GM23338 (cell line): ENCODE measurements at regions not wholly inside any gene's neighbourhood (a gene's known extent, or its start where the extent isn't known, plus 50 kb on each side); places are given as distances from the start of the nearest gene placed in this dataset.

Source experiments
- ATAC-seq: fragments of 200-7000 bp; cut with Tn5 transposase; 3 replicates; pipeline ENCODE4 v1.9.1; 2020
- DNase-seq: peaks from one replicate; pipeline ENCODE4 v3.0.0-alpha.2; 2015; ENCODE audit warnings: low spot score
- H2AFZ ChIP-seq: fragments of 200-600 bp; sonication (generic); 2 replicates; pipeline ENCODE4 v1.8.0; 2016; ENCODE audit warnings: antibody characterized with exemption, mild to moderate bottlenecking, moderate library complexity
- H3F3A ChIP-seq: fragments of 200-600 bp; sonication (generic); replicated peaks from 2 replicates; pipeline ENCODE4 v1.8.0; 2017; ENCODE audit warnings: antibody characterized with exemption, mixed run types, low read depth
- H3K27ac ChIP-seq: fragments of 200-600 bp; sonication (generic); 2 replicates; pipeline ENCODE4 v1.6.1; 2016; ENCODE audit warnings: low read depth
- H3K27me3 ChIP-seq: fragments of 200-600 bp; sonication (generic); 2 replicates; pipeline ENCODE4 v1.8.0; 2016; ENCODE audit warnings: mild to moderate bottlenecking, mixed run types, moderate library complexity; ENCODE audit not compliant: insufficient read depth
- H3K36me3 ChIP-seq: fragments of 200-600 bp; sonication (generic); 2 replicates; pipeline ENCODE4 v1.8.0; 2016; ENCODE audit warnings: mild to moderate bottlenecking; ENCODE audit not compliant: insufficient read depth
- H3K4me1 ChIP-seq: fragments of 200-600 bp; sonication (generic); 2 replicates; pipeline ENCODE4 v1.8.0; 2016; ENCODE audit warnings: mild to moderate bottlenecking, moderate library complexity; ENCODE audit not compliant: insufficient read depth
- H3K4me2 ChIP-seq: fragments of 200-600 bp; sonication (generic); 2 replicates; pipeline ENCODE4 v1.7.1; 2017; ENCODE audit warnings: mixed run types
- H3K4me3 ChIP-seq: fragments of 200-600 bp; sonication (generic); 2 replicates; pipeline ENCODE4 v1.6.1; 2016; ENCODE audit warnings: mixed run types
- H3K79me2 ChIP-seq: fragments of 200-600 bp; sonication (generic); replicated peaks from 2 replicates; pipeline ENCODE4 v1.8.0; 2017; ENCODE audit warnings: mild to moderate bottlenecking; ENCODE audit not compliant: insufficient read depth
- H3K9me2 ChIP-seq: fragments of 200-600 bp; sonication (generic); 2 replicates; pipeline ENCODE4 v1.8.0; 2017; ENCODE audit not compliant: insufficient read depth
- H4K20me1 ChIP-seq: fragments of 200-600 bp; sonication (generic); replicated peaks from 2 replicates; pipeline ENCODE4 v1.8.0; 2017; ENCODE audit warnings: mild to moderate bottlenecking; ENCODE audit not compliant: insufficient read depth
- H3K27ac Mint-ChIP-seq: 2 replicates; pipeline ENCODE4 v1.8.0; 2020; ENCODE audit warnings: inconsistent platforms, mild to moderate bottlenecking, moderate library complexity, mixed read lengths
- H3K27me3 Mint-ChIP-seq: 3 replicates; pipeline ENCODE4 v1.8.0; 2022; ENCODE audit warnings: low read depth, mild to moderate bottlenecking, moderate library complexity, mixed read lengths, inconsistent platforms; ENCODE audit not compliant: insufficient read depth, poor library complexity
- H3K36me3 Mint-ChIP-seq: 3 replicates; pipeline ENCODE4 v1.8.0; 2021; ENCODE audit warnings: low read depth, mild to moderate bottlenecking, inconsistent platforms, moderate library complexity, mixed read lengths
- H3K4me1 Mint-ChIP-seq: 3 replicates; pipeline ENCODE4 v1.8.0; 2020; ENCODE audit warnings: mild to moderate bottlenecking, inconsistent platforms, mixed read lengths
- H3K4me3 Mint-ChIP-seq: 3 replicates; pipeline ENCODE4 v1.8.0; 2021; ENCODE audit warnings: moderate library complexity, mild to moderate bottlenecking, inconsistent platforms, mixed read lengths
- H3K9me3 Mint-ChIP-seq: 3 replicates; pipeline ENCODE4 v1.8.0; 2020; ENCODE audit warnings: moderate library complexity, mild to moderate bottlenecking, inconsistent platforms, mixed read lengths
- CREB1 ChIP-seq: fragments of 250-450 bp; sonication (Bioruptor Pico); IDR thresholded peaks from 2 replicates; pipeline ENCODE4 v1.5.0; 2020; ENCODE audit warnings: low read depth, mild to moderate bottlenecking, moderate library complexity
- ETS1 ChIP-seq: IDR thresholded peaks from 2 replicates; pipeline ENCODE4 v1.6.1; 2016; ENCODE audit warnings: antibody characterized with exemption
- EZH2 ChIP-seq: fragments of 200-600 bp; sonication (generic); IDR thresholded peaks from one replicate; pipeline ENCODE4 v1.8.0; 2017; ENCODE audit warnings: antibody characterized with exemption, mild to moderate bottlenecking, low read depth; ENCODE audit not compliant: unreplicated experiment
- EZH2phosphoT487 ChIP-seq: fragments of 200-600 bp; sonication (generic); IDR thresholded peaks from one replicate; pipeline ENCODE4 v1.8.1; 2018; ENCODE audit warnings: antibody characterized with exemption; ENCODE audit not compliant: unreplicated experiment
- NANOG ChIP-seq: IDR thresholded peaks from 2 replicates; pipeline ENCODE4 v1.6.1; 2016; ENCODE audit warnings: antibody characterized with exemption, borderline replicate concordance
- POLR2AphosphoS5 ChIP-seq: IDR thresholded peaks from 2 replicates; pipeline ENCODE4 v1.6.1; 2016; ENCODE audit warnings: antibody characterized with exemption, low read depth
- STAT1 ChIP-seq: IDR thresholded peaks from one replicate; pipeline ENCODE4 v1.6.1; 2016; ENCODE audit warnings: antibody characterized with exemption; ENCODE audit not compliant: unreplicated experiment
- ZNF114 ChIP-seq: fragments of 250-450 bp; sonication (Bioruptor Pico); IDR thresholded peaks from 2 replicates; pipeline ENCODE4 v1.5.0; 2020; ENCODE audit warnings: mild to moderate bottlenecking, moderate library complexity
- ZNF331 ChIP-seq: fragments of 250-450 bp; sonication (Bioruptor Pico); IDR thresholded peaks from 2 replicates; pipeline ENCODE4 v1.5.0; 2020; ENCODE audit warnings: low read depth, mild to moderate bottlenecking, moderate library complexity
- TF ChIP-seq, protein P1 (sequence below), 2 experiments: fragments of 200-600 bp in 1 of 2; sonication (generic) in 1 of 2; conservative IDR thresholded peaks; 2 replicates each; pipeline versions ENCODE4 v1.5.1 to v1.6.1; 2016 to 2017; ENCODE audit warnings: antibody characterized with exemption in 2 of 2, low read depth in 2 of 2, mild to moderate bottlenecking in 2 of 2, moderate library complexity in 1 of 2
- TF ChIP-seq, protein P2 (sequence below): IDR thresholded peaks from one replicate; pipeline ENCODE4 v1.6.1; 2018; ENCODE audit warnings: antibody characterized with exemption; ENCODE audit not compliant: unreplicated experiment
- TF ChIP-seq, protein P3 (sequence below): fragments of 250-450 bp; sonication (Bioruptor Pico); IDR thresholded peaks from 2 replicates; pipeline ENCODE4 v1.5.0; 2020; ENCODE audit warnings: mild to moderate bottlenecking, moderate library complexity

GRCh38 chr11:80077113-80077512 is 636.3 kb upstream of the TENM4 start:
- Histone ChIP-seq H3K79me2 (no peaks in the 10 kb centered on the region), H3K27ac (no peak overlapping the region), H3K4me3 (no peak overlapping the region), H3K36me3 (no peaks in the 10 kb centered on the region), H3F3A (no peaks in the 10 kb centered on the region), H4K20me1 (no peaks in the 10 kb centered on the region), H2AFZ (no peak overlapping the region), H3K27me3 (no peaks in the 10 kb centered on the region), H3K9me2 (peaks cover 4% of the 10 kb centered on the region; the same call in 1 of the 2 replicates), H3K4me1 (no peaks in the 10 kb centered on the region), H3K4me2 (no peak overlapping the region)
- H3K4me3 Mint-ChIP-seq, result no peak overlapping the region
- TF ChIP-seq, protein P1, sequence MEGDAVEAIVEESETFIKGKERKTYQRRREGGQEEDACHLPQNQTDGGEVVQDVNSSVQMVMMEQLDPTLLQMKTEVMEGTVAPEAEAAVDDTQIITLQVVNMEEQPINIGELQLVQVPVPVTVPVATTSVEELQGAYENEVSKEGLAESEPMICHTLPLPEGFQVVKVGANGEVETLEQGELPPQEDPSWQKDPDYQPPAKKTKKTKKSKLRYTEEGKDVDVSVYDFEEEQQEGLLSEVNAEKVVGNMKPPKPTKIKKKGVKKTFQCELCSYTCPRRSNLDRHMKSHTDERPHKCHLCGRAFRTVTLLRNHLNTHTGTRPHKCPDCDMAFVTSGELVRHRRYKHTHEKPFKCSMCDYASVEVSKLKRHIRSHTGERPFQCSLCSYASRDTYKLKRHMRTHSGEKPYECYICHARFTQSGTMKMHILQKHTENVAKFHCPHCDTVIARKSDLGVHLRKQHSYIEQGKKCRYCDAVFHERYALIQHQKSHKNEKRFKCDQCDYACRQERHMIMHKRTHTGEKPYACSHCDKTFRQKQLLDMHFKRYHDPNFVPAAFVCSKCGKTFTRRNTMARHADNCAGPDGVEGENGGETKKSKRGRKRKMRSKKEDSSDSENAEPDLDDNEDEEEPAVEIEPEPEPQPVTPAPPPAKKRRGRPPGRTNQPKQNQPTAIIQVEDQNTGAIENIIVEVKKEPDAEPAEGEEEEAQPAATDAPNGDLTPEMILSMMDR (conservative IDR thresholded peaks at IDR 0.05; ENCODE audit: low read depth in 2 of 2), result no peak
- TF ChIP-seq ZNF331 (CRISPR knock-in tag) (no peak), POLR2AphosphoS5 (no peak), ETS1 (no peak), EZH2phosphoT487 (no peak), EZH2 (no peak), NANOG (no peak), STAT1 (no peak), CREB1 (CRISPR knock-in tag) (no peak), ZNF114 (CRISPR knock-in tag) (no peak)
- TF ChIP-seq, protein P2, sequence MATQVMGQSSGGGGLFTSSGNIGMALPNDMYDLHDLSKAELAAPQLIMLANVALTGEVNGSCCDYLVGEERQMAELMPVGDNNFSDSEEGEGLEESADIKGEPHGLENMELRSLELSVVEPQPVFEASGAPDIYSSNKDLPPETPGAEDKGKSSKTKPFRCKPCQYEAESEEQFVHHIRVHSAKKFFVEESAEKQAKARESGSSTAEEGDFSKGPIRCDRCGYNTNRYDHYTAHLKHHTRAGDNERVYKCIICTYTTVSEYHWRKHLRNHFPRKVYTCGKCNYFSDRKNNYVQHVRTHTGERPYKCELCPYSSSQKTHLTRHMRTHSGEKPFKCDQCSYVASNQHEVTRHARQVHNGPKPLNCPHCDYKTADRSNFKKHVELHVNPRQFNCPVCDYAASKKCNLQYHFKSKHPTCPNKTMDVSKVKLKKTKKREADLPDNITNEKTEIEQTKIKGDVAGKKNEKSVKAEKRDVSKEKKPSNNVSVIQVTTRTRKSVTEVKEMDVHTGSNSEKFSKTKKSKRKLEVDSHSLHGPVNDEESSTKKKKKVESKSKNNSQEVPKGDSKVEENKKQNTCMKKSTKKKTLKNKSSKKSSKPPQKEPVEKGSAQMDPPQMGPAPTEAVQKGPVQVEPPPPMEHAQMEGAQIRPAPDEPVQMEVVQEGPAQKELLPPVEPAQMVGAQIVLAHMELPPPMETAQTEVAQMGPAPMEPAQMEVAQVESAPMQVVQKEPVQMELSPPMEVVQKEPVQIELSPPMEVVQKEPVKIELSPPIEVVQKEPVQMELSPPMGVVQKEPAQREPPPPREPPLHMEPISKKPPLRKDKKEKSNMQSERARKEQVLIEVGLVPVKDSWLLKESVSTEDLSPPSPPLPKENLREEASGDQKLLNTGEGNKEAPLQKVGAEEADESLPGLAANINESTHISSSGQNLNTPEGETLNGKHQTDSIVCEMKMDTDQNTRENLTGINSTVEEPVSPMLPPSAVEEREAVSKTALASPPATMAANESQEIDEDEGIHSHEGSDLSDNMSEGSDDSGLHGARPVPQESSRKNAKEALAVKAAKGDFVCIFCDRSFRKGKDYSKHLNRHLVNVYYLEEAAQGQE, result no peak
- TF ChIP-seq, protein P3, sequence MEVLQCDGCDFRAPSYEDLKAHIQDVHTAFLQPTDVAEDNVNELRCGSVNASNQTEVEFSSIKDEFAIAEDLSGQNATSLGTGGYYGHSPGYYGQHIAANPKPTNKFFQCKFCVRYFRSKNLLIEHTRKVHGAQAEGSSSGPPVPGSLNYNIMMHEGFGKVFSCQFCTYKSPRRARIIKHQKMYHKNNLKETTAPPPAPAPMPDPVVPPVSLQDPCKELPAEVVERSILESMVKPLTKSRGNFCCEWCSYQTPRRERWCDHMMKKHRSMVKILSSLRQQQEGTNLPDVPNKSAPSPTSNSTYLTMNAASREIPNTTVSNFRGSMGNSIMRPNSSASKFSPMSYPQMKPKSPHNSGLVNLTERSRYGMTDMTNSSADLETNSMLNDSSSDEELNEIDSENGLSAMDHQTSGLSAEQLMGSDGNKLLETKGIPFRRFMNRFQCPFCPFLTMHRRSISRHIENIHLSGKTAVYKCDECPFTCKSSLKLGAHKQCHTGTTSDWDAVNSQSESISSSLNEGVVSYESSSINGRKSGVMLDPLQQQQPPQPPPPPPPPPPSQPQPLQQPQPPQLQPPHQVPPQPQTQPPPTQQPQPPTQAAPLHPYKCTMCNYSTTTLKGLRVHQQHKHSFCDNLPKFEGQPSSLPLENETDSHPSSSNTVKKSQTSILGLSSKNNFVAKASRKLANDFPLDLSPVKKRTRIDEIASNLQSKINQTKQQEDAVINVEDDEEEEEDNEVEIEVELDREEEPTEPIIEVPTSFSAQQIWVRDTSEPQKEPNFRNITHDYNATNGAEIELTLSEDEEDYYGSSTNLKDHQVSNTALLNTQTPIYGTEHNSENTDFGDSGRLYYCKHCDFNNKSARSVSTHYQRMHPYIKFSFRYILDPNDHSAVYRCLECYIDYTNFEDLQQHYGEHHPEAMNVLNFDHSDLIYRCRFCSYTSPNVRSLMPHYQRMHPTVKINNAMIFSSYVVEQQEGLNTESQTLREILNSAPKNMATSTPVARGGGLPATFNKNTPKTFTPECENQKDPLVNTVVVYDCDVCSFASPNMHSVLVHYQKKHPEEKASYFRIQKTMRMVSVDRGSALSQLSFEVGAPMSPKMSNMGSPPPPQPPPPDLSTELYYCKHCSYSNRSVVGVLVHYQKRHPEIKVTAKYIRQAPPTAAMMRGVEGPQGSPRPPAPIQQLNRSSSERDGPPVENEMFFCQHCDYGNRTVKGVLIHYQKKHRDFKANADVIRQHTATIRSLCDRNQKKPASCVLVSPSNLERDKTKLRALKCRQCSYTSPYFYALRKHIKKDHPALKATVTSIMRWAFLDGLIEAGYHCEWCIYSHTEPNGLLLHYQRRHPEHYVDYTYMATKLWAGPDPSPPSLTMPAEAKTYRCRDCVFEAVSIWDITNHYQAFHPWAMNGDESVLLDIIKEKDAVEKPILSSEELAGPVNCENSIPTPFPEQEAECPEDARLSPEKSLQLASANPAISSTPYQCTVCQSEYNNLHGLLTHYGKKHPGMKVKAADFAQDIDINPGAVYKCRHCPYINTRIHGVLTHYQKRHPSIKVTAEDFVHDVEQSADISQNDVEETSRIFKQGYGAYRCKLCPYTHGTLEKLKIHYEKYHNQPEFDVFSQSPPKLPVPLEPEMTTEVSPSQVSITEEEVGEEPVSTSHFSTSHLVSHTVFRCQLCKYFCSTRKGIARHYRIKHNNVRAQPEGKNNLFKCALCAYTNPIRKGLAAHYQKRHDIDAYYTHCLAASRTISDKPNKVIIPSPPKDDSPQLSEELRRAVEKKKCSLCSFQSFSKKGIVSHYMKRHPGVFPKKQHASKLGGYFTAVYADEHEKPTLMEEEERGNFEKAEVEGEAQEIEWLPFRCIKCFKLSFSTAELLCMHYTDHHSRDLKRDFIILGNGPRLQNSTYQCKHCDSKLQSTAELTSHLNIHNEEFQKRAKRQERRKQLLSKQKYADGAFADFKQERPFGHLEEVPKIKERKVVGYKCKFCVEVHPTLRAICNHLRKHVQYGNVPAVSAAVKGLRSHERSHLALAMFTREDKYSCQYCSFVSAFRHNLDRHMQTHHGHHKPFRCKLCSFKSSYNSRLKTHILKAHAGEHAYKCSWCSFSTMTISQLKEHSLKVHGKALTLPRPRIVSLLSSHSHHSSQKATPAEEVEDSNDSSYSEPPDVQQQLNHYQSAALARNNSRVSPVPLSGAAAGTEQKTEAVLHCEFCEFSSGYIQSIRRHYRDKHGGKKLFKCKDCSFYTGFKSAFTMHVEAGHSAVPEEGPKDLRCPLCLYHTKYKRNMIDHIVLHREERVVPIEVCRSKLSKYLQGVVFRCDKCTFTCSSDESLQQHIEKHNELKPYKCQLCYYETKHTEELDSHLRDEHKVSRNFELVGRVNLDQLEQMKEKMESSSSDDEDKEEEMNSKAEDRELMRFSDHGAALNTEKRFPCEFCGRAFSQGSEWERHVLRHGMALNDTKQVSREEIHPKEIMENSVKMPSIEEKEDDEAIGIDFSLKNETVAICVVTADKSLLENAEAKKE (CRISPR knock-in tag), result no peak
- H3K27ac Mint-ChIP-seq, result no peak overlapping the region
- H3K9me3 Mint-ChIP-seq, result no peaks in the 10 kb centered on the region
- H3K36me3 Mint-ChIP-seq, result no peaks in the 10 kb centered on the region
- no peaks in the 10 kb centered on the region for H3K4me1 Mint-ChIP-seq
- DNase-seq (no peak), ATAC-seq (no peak)
- peaks cover 2% of the 10 kb centered on the region for H3K27me3 Mint-ChIP-seq
